H9 (cell line): ENCODE measurements at regions not wholly inside any gene's neighbourhood (a gene's known extent, or its start where the extent isn't known, plus 50 kb on each side); places are given as distances from the start of the nearest gene placed in this dataset.

Experiments
- DNase-seq: peaks from one replicate; pipeline ENCODE4 v3.0.0-alpha.2; 2017
- H2AFZ ChIP-seq: one replicate; pipeline ENCODE4 v1.6.1; 2013; ENCODE audit warnings: mild to moderate bottlenecking, low read length, control low read depth, moderate library complexity
- H2AK5ac ChIP-seq: 2 replicates; pipeline ENCODE4 v1.6.1; 2013; ENCODE audit warnings: low read length, control low read depth, mixed read lengths; ENCODE audit not compliant: insufficient read length
- H2BK120ac ChIP-seq: one replicate; pipeline ENCODE4 v1.6.1; 2013; ENCODE audit warnings: low read depth, mild to moderate bottlenecking, low read length, control low read depth, inconsistent platforms; ENCODE audit not compliant: poor library complexity, severe bottlenecking
- H2BK12ac ChIP-seq: 2 replicates; pipeline ENCODE4 v1.6.1; 2013; ENCODE audit warnings: low read length, control low read depth, mixed read lengths, low read depth; ENCODE audit not compliant: insufficient read length
- H2BK15ac ChIP-seq: 2 replicates; pipeline ENCODE4 v1.6.1; 2013; ENCODE audit warnings: low read depth, low read length, control low read depth
- H2BK20ac ChIP-seq: one replicate; pipeline ENCODE4 v1.6.1; 2013; ENCODE audit warnings: low read depth, mild to moderate bottlenecking, low read length, control low read depth, inconsistent platforms; ENCODE audit not compliant: poor library complexity, severe bottlenecking
- H2BK5ac ChIP-seq: 2 replicates; pipeline ENCODE4 v1.6.1; 2013; ENCODE audit warnings: low read length, control low read depth, mixed read lengths; ENCODE audit not compliant: insufficient read length
- H3K14ac ChIP-seq: 2 replicates; pipeline ENCODE4 v1.6.1; 2013; ENCODE audit warnings: low read length, control low read depth; ENCODE audit not compliant: insufficient read depth
- H3K18ac ChIP-seq: 2 replicates; pipeline ENCODE4 v1.6.1; 2013; ENCODE audit warnings: low read depth, mild to moderate bottlenecking, mixed read lengths, low read length, control low read depth; ENCODE audit not compliant: insufficient read length
- H3K23ac ChIP-seq: 2 replicates; pipeline ENCODE4 v1.6.1; 2013; ENCODE audit warnings: low read length, control low read depth, mixed read lengths, low read depth; ENCODE audit not compliant: insufficient read length
- H3K23me2 ChIP-seq: 2 replicates; pipeline ENCODE4 v1.6.1; 2013; ENCODE audit warnings: low read depth, mild to moderate bottlenecking, mixed read lengths, low read length, control low read depth; ENCODE audit not compliant: insufficient read length, poor library complexity, severe bottlenecking
- H3K27ac ChIP-seq: 2 replicates; pipeline ENCODE4 v1.5.1; 2013; ENCODE audit warnings: low read length, control low read depth, mixed read lengths, low read depth; ENCODE audit not compliant: insufficient read length
- H3K27me3 ChIP-seq: 2 replicates; pipeline ENCODE4 v1.6.1; 2013; ENCODE audit warnings: low read length, control low read depth, inconsistent platforms; ENCODE audit not compliant: insufficient read depth
- H3K4ac ChIP-seq: 2 replicates; pipeline ENCODE4 v1.6.1; 2013; ENCODE audit warnings: low read depth, mild to moderate bottlenecking, control low read depth, inconsistent platforms, low read length, moderate library complexity
- H3K4me1 ChIP-seq: 2 replicates; pipeline ENCODE4 v1.6.1; 2013; ENCODE audit warnings: low read length, control low read depth, inconsistent platforms; ENCODE audit not compliant: insufficient read depth
- H3K4me2 ChIP-seq: 2 replicates; pipeline ENCODE4 v1.6.1; 2013; ENCODE audit warnings: low read length, control low read depth, mixed read lengths; ENCODE audit not compliant: insufficient read length, insufficient read depth
- H3K56ac ChIP-seq: 2 replicates; pipeline ENCODE4 v1.6.1; 2013; ENCODE audit warnings: low read depth, mild to moderate bottlenecking, mixed read lengths, low read length, control low read depth; ENCODE audit not compliant: insufficient read length
- H3K79me1 ChIP-seq: 2 replicates; pipeline ENCODE4 v1.6.1; 2013; ENCODE audit warnings: low read depth, mild to moderate bottlenecking, moderate library complexity, low read length, control low read depth, inconsistent platforms; ENCODE audit not compliant: insufficient read depth, poor library complexity, severe bottlenecking
- H3K79me2 ChIP-seq: 2 replicates; pipeline ENCODE4 v1.6.1; 2013; ENCODE audit warnings: low read length, control low read depth, inconsistent platforms; ENCODE audit not compliant: insufficient read depth
- H3K9ac ChIP-seq: 2 replicates; pipeline ENCODE4 v1.6.1; 2013; ENCODE audit warnings: low read length, control low read depth, mixed read lengths; ENCODE audit not compliant: insufficient read length; ENCODE audit errors: extremely low read depth
- H3K9me3 ChIP-seq: one replicate; pipeline ENCODE4 v1.6.1; 2013; ENCODE audit warnings: low read depth, low read length, inconsistent platforms; ENCODE audit not compliant: control insufficient read depth
- H3T11ph ChIP-seq: one replicate; pipeline ENCODE4 v1.6.1; 2013; ENCODE audit warnings: mild to moderate bottlenecking, low read length, control low read depth, inconsistent platforms
- H4K20me1 ChIP-seq: one replicate; pipeline ENCODE4 v1.6.1; 2013; ENCODE audit not compliant: control insufficient read depth, insufficient read length, insufficient read depth
- H4K5ac ChIP-seq: 2 replicates; pipeline ENCODE4 v1.6.1; 2013; ENCODE audit warnings: low read depth, mild to moderate bottlenecking, mixed read lengths, low read length, control low read depth; ENCODE audit not compliant: insufficient read length
- H4K8ac ChIP-seq: replicated peaks from 2 replicates; pipeline ENCODE4 v1.6.1; 2013; ENCODE audit warnings: low read length, control low read depth, mixed read lengths, low read depth; ENCODE audit not compliant: insufficient read length
- H4K91ac ChIP-seq: 2 replicates; pipeline ENCODE4 v1.6.1; 2013; ENCODE audit warnings: low read depth, mild to moderate bottlenecking, moderate library complexity, mixed read lengths, low read length, control low read depth; ENCODE audit not compliant: insufficient read length
- H3K27ac Mint-ChIP-seq, 3 experiments: 2 replicates in 2 of 3; 3 replicates in 1 of 3; pipeline ENCODE4 v1.8.0; 2020 to 2021; ENCODE audit warnings: mixed read lengths in 3 of 3, mild to moderate bottlenecking in 1 of 3, moderate library complexity in 1 of 3
- H3K27me3 Mint-ChIP-seq: 2 replicates; pipeline ENCODE4 v1.8.0; 2021; ENCODE audit warnings: low read depth, mild to moderate bottlenecking, moderate library complexity, mixed read lengths
- H3K36me3 Mint-ChIP-seq, 3 experiments: 2 replicates in 2 of 3; 3 replicates in 1 of 3; pipeline ENCODE4 v1.8.0; 2020 to 2021; ENCODE audit warnings: low read depth in 3 of 3, mixed read lengths in 3 of 3; ENCODE audit not compliant: insufficient read depth in 1 of 3
- H3K4me1 Mint-ChIP-seq, 2 experiments: 2 replicates each; pipeline ENCODE4 v1.8.0; 2020; ENCODE audit warnings: mixed read lengths in 2 of 2
- H3K4me3 Mint-ChIP-seq, 2 experiments: 2 replicates in 1 of 2; 3 replicates in 1 of 2; pipeline ENCODE4 v1.8.0; 2020 to 2021; ENCODE audit warnings: mild to moderate bottlenecking in 2 of 2, mixed read lengths in 2 of 2, moderate library complexity in 1 of 2
- H3K9me3 Mint-ChIP-seq, 2 experiments: 2 replicates in 1 of 2; 3 replicates in 1 of 2; pipeline ENCODE4 v1.8.0; 2020; ENCODE audit warnings: mild to moderate bottlenecking in 2 of 2, mixed read lengths in 2 of 2, moderate library complexity in 1 of 2
- CTCF ChIP-seq: fragments of 200-600 bp; sonication (generic); conservative IDR thresholded peaks from 3 replicates; pipeline ENCODE4 v1.8.0; 2021; ENCODE audit warnings: antibody characterized with exemption, mild to moderate bottlenecking
- WGBS: extraction: QIAGEN DNeasy Blood & Tissue Kit; methylation state at CpG from one replicate; pipeline ENCODE4 v1.1.7; 2013; ENCODE audit warnings: missing lambda C conversion rate, low lambda C conversion rate, mixed read lengths; ENCODE audit not compliant: insufficient read length; ENCODE audit errors: extremely low coverage; 5-methylcytosine and 5-hydroxymethylcytosine counted together

- Histone ChIP-seq H4K91ac (no peak overlapping the region), H3K56ac (no peak overlapping the region), H2BK12ac (no peak overlapping the region), H2BK120ac (no peak overlapping the region), H3K4ac (no peak overlapping the region), H3K23me2 (no peaks in the 10 kb centered on the region), H3K79me1 (no peaks in the 10 kb centered on the region), H3K9ac (no peak overlapping the region), H3K4me2 (no peak overlapping the region), H2BK20ac (no peak overlapping the region), H3K23ac (no peak overlapping the region), H3K79me2 (0 out of 2 replicates have a peak, but pooled peaks cover 2% of the 10 kb centered on the region), H3K18ac (no peak overlapping the region), H3K14ac (no peak overlapping the region), H3K4me1 (no peaks in the 10 kb centered on the region), H3K9me3 (no peaks in the 10 kb centered on the region), H2BK5ac (no peak overlapping the region), H3K27me3 (no peaks in the 10 kb centered on the region), H4K20me1 (no peaks in the 10 kb centered on the region), H2AK5ac (no peak overlapping the region), H2AFZ (no peak overlapping the region), H2BK15ac (no peak overlapping the region), H4K8ac (no peak overlapping the region), H3K27ac (no peak overlapping the region), H4K5ac (no peak overlapping the region), H3T11ph (no peak overlapping the region)
- Mint-ChIP-seq H3K36me3 (no peaks in the 10 kb centered on the region; a peak in 1 of 7 replicates), H3K9me3 (no peaks in the 10 kb centered on the region), H3K4me1 (peaks cover 8 to 13% of the 10 kb centered on the region in 2 experiments), H3K4me3 (no peak overlapping the region), H3K27ac (no peak overlapping the region; a peak in 1 of 7 replicates), H3K27me3 (no peaks in the 10 kb centered on the region; the same call in 1 of the 2 replicates)
- no peak for TF ChIP-seq CTCF
- DNase-seq = no peak
- WGBS = no CpG with 5 or more reads among the region's 7 CpGs
Observed at GRCh38 chr12:111101003-111101402, 180.6 kb upstream of the MYL2 start.
